Omental fat pad (tissue), 3 donors: ENCODE measurements at regions not wholly inside any gene's neighbourhood (a gene's known extent, or its start where the extent isn't known, plus 50 kb on each side); places are given as distances from the start of the nearest gene placed in this dataset.

Experiments used
- ATAC-seq: fragments of 150-250 bp; one replicate; pipeline ENCODE4 v1.9.1; 2016; ENCODE audit warnings: mild to moderate bottlenecking, moderate library complexity; ENCODE audit not compliant: low FRiP score
- DNase-seq: peaks from one replicate; pipeline ENCODE4 v3.0.0-alpha.2; 2019; ENCODE audit warnings: low spot score
- CTCF ChIP-seq, 3 donors: fragments of 450-650 bp; IDR thresholded peaks; one replicate each; pipeline ENCODE4 v1.5.1; 2016 to 2017; ENCODE audit warnings: antibody characterized with exemption in 3 of 3, mild to moderate bottlenecking in 3 of 3, moderate library complexity in 2 of 3

GRCh38 chr7:70870349-70870748 lies 261.6 kb upstream of the GALNT17 start:
- ATAC-seq (no peak), DNase-seq (no peak)
- TF ChIP-seq CTCF (IDR thresholded peaks at IDR 0.05), result no peak

GRCh38 chr7:70872188-70872587 lies 259.8 kb upstream of the GALNT17 start:
- DNase-seq, result no peak
- ATAC-seq, result no peak
- TF ChIP-seq CTCF (IDR thresholded peaks at IDR 0.05), result no peak

GRCh38 chr7:70881167-70881847 lies 250.6 kb upstream of the GALNT17 start:
- no peak for DNase-seq
- no peak for ATAC-seq
- TF ChIP-seq CTCF (IDR thresholded peaks at IDR 0.05), result no peak

DNA sequence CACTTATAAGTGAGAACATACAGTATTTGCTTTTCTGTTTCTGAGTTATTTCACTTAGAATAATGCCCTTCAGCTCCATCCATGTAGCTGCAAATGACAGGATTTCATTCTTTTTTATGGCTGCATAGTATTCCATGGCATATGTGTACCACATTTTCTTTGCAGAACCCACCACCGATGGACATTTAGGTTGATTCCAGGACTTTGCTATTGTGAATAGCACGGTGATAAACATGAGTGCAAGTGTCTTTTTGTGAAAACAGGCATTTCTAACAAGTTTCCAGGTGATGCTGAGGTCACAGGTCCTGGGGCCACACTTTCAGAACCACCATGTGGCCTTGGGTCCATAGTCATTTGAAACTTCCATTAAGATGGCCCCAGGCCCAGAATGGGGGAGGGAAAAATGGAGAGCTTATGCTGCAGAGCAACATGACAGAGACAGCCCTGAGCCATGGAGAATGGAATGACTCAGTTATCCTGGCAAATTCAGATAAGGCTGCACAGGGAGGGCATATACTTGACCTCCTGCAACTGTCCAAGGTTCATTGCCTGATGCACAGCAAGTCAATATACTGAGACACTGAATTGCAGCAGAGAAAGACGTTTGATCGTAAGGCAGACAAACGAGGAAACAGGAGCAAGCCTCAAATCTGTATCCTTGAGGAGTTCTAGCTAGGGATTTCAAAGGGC lies 248.0 kb upstream of the GALNT17 start:
- no peak for ATAC-seq
- no peak for DNase-seq

DNA sequence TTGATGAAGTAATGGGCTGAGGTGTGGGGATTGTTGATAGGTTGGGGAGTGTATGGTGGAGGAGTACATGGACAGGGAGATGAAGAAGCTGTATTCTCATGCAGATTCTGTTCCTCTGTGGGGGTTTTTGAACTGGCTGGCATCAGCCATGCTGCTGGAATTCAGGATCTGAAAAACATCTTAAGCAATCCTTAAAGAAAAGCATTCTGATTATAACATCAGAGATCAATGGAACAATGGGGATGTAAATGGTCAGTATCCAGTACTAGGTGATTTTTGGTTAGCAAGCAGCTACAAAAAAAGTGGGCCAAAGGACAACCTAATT lies 247.5 kb upstream of the GALNT17 start:
- no peak for TF ChIP-seq CTCF (IDR thresholded peaks at IDR 0.05)
- ATAC-seq (no peak), DNase-seq (no peak)

More for the DNA sequence above, 248.0 kb upstream of the GALNT17 start:
- no peak for TF ChIP-seq CTCF (IDR thresholded peaks at IDR 0.05)

- ATAC-seq (no peak), DNase-seq (no peak)
- no peak for TF ChIP-seq CTCF (IDR thresholded peaks at IDR 0.05)
These were observed 247.1 kb upstream of the GALNT17 start for GRCh38 chr7:70884809-70885208.

GRCh38 chr7:70886547-70886946 lies 245.4 kb upstream of the GALNT17 start:
- DNase-seq (no peak), ATAC-seq (no peak)
- no peak for TF ChIP-seq CTCF (IDR thresholded peaks at IDR 0.05)
